AG10803 (cell line): ENCODE measurements at regions not wholly inside any gene's neighbourhood (a gene's known extent, or its start where the extent isn't known, plus 50 kb on each side); places are given as distances from the start of the nearest gene placed in this dataset.

Source experiments
- DNase-seq: peaks from one replicate; pipeline ENCODE4 v3.0.0; 2010; ENCODE audit warnings: low read depth
- H3K4me3 ChIP-seq: 2 replicates; pipeline ENCODE4 v1.5.1; 2011; ENCODE audit warnings: mild to moderate bottlenecking, low read length, control low read depth
- TF ChIP-seq, protein P1 (sequence below): conservative IDR thresholded peaks from 2 replicates; pipeline ENCODE4 v1.5.1; 2011; ENCODE audit warnings: mild to moderate bottlenecking, low read length, control low read depth, inconsistent platforms

GRCh38 chr2:18170642-18171041 lies 292.2 kb downstream of the KCNS3 start:
- TF ChIP-seq, protein P1, sequence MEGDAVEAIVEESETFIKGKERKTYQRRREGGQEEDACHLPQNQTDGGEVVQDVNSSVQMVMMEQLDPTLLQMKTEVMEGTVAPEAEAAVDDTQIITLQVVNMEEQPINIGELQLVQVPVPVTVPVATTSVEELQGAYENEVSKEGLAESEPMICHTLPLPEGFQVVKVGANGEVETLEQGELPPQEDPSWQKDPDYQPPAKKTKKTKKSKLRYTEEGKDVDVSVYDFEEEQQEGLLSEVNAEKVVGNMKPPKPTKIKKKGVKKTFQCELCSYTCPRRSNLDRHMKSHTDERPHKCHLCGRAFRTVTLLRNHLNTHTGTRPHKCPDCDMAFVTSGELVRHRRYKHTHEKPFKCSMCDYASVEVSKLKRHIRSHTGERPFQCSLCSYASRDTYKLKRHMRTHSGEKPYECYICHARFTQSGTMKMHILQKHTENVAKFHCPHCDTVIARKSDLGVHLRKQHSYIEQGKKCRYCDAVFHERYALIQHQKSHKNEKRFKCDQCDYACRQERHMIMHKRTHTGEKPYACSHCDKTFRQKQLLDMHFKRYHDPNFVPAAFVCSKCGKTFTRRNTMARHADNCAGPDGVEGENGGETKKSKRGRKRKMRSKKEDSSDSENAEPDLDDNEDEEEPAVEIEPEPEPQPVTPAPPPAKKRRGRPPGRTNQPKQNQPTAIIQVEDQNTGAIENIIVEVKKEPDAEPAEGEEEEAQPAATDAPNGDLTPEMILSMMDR: no peak
- H3K4me3 ChIP-seq: no peak overlapping the region
- DNase-seq: no peak

DNA sequence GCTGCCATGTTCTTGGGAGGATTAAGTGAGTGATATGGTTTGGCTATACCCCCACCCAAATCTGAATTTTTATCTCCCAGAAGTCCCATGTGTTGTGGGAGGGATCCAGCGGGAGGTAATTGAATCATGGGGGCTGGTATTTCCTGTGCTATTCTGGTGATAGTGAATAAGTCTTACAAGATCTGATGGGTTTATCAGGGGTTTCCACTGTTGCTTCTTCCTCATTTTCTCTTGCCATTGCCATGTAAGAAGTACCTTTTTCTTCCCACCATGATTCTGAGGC lies 291.4 kb downstream of the KCNS3 start:
- no peak overlapping the region for H3K4me3 ChIP-seq
- DNase-seq: no peak
- TF ChIP-seq, protein P1: no peak

GRCh38 chr2:18169121-18169892 lies 290.8 kb downstream of the KCNS3 start:
- DNase-seq: no peak
- TF ChIP-seq, protein P1: no peak
- no peak overlapping the region for H3K4me3 ChIP-seq

- DNase-seq: no peak
- H3K4me3 ChIP-seq: no peak overlapping the region
- TF ChIP-seq, protein P1: no peak
Observed at GRCh38 chr2:18167871-18168270, 289.4 kb downstream of the KCNS3 start.

DNA sequence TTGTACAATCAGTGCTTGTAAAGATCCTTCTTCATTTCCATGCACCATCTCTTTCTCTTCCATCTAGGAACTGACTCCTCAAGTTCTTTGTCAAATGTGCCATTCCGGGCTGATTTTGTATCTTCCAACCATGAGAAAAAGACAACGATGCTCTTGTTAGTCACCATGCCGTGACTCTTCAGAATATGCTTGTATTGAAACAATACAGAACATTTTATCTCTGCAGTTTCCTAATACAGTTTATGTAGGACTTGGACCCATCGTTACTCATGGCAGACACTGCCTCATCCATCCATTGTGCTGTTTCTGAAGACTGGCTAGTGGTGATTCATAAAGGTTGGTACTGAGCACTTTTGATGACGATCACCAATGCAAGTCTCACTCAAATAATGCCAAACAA lies 283.2 kb downstream of the KCNS3 start:
- TF ChIP-seq, protein P1: no peak
- no peak for DNase-seq
- H3K4me3 ChIP-seq: no peak overlapping the region

GRCh38 chr2:18159896-18160295 lies 281.4 kb downstream of the KCNS3 start:
- no peak for DNase-seq
- TF ChIP-seq, protein P1: no peak
- no peak overlapping the region for H3K4me3 ChIP-seq

GRCh38 chr2:18156421-18156820 lies 278.0 kb downstream of the KCNS3 start:
- no peak overlapping the region for H3K4me3 ChIP-seq

More at GRCh38 chr2:18156421-18156820, 278.0 kb downstream of the KCNS3 start:
- TF ChIP-seq, protein P1: no peak
- no peak for DNase-seq
